ENCODE measurements at regions not wholly inside any gene's neighbourhood (a gene's known extent, or its start where the extent isn't known, plus 50 kb on each side); places are given as distances from the start of the nearest gene placed in this dataset.

DNA sequence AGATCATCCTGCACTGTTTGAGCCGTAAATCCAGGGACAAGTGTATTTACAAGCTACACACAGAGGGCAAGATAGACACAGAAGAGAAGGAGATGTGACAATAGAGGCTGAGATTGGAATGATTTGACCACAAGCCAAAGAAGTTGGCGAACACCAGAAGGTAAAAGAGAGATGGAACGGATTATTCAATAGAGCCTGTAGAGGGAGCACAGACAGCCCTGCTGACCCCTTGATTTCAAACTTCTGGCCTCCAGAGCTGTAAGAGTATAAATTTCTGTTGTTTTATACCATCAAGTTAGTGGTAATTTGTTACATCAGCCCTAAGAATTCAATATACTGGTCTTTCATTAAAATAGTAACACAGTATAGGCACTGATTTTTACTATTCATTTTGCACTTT lies 447.8 kb downstream of the FAT4 start (continued):
- TF ChIP-seq, protein P1, sequence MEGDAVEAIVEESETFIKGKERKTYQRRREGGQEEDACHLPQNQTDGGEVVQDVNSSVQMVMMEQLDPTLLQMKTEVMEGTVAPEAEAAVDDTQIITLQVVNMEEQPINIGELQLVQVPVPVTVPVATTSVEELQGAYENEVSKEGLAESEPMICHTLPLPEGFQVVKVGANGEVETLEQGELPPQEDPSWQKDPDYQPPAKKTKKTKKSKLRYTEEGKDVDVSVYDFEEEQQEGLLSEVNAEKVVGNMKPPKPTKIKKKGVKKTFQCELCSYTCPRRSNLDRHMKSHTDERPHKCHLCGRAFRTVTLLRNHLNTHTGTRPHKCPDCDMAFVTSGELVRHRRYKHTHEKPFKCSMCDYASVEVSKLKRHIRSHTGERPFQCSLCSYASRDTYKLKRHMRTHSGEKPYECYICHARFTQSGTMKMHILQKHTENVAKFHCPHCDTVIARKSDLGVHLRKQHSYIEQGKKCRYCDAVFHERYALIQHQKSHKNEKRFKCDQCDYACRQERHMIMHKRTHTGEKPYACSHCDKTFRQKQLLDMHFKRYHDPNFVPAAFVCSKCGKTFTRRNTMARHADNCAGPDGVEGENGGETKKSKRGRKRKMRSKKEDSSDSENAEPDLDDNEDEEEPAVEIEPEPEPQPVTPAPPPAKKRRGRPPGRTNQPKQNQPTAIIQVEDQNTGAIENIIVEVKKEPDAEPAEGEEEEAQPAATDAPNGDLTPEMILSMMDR (IDR thresholded peaks at IDR 0.05 in 2 of 3, conservative IDR thresholded peaks at IDR 0.05 in 1 of 3; ENCODE audit: control insufficient read depth in 2 of 3, extremely low read depth in 1 of 3, insufficient read depth in 1 of 3, low read depth in 3 of 3, low read length in 3 of 3), result no peak
- TF ChIP-seq E2F8 (IDR thresholded peaks at IDR 0.05; ENCODE audit: low read depth, partially characterized antibody) (no peak), YY1 (IDR thresholded peaks at IDR 0.05; ENCODE audit: low read depth, low read length) (no peak), EP300 (IDR thresholded peaks at IDR 0.05; ENCODE audit: borderline replicate concordance in 1 of 2, control insufficient read depth in 1 of 2, low read depth in 2 of 2, low read length in 2 of 2) (no peak)
- TF ChIP-seq, protein P2, sequence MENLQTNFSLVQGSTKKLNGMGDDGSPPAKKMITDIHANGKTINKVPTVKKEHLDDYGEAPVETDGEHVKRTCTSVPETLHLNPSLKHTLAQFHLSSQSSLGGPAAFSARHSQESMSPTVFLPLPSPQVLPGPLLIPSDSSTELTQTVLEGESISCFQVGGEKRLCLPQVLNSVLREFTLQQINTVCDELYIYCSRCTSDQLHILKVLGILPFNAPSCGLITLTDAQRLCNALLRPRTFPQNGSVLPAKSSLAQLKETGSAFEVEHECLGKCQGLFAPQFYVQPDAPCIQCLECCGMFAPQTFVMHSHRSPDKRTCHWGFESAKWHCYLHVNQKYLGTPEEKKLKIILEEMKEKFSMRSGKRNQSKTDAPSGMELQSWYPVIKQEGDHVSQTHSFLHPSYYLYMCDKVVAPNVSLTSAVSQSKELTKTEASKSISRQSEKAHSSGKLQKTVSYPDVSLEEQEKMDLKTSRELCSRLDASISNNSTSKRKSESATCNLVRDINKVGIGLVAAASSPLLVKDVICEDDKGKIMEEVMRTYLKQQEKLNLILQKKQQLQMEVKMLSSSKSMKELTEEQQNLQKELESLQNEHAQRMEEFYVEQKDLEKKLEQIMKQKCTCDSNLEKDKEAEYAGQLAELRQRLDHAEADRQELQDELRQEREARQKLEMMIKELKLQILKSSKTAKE (IDR thresholded peaks at IDR 0.05; ENCODE audit: low read depth, poor library complexity, severe bottlenecking), result no peak

DNA sequence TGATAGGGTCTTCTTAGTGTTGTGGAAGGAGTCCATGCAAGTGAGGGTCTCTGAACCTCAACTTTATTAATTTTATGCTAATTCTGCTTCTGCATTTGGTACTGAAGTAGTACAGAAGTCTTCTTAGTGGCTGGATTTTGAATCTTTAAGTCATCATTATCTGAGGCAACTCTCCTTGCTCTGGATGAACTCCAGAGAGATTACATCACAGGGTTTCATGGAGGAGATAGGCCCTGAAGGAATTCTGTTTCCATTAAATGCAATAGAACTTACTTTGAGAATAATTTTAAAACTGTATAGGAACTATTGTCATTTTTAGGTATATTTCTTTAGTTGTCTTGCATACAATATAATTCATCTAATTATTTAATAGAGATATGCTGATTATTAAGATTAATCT lies 451.2 kb downstream of the FAT4 start:
- ChIA-PET POLR2A (no interaction called here), SMC1A (ENCODE audit: uncharacterized antibody, unreplicated experiment) (no interaction called here), CTCF (no interaction called here), RAD21 (ENCODE audit: unreplicated experiment) (no interaction called here)
- intact Hi-C loops (cut with micrococcal nuclease; ENCODE audit: unreplicated experiment) (no loop called here), in situ Hi-C loops (cut with MboI) (no loop called here)
- Histone ChIP-seq H3K9ac (ENCODE audit: control insufficient read depth, insufficient read depth, low read length) (no peak overlapping the region), H2AFZ (ENCODE audit: control insufficient read depth, low read depth, low read length) (no peak overlapping the region), H3K4me1 (ENCODE audit: control insufficient read depth, insufficient read depth, low read length) (no peaks in the 10 kb centered on the region), H3K4me2 (ENCODE audit: control insufficient read depth, insufficient read depth) (no peak overlapping the region), H3K79me2 (ENCODE audit: control insufficient read depth, insufficient read depth, low read length) (no peaks in the 10 kb centered on the region), H3K27ac (ENCODE audit: control insufficient read depth, insufficient read depth) (no peak overlapping the region), H3K36me3 (ENCODE audit: control insufficient read depth in 2 of 2, insufficient read depth in 2 of 2, low read length in 1 of 2) (no peaks in the 10 kb centered on the region), H3K27me3 (replicated peaks in 1 of 2; ENCODE audit: control insufficient read depth in 2 of 2, insufficient read depth in 2 of 2, low read length in 1 of 2) (no peaks in the 10 kb centered on the region), H4K20me1 (ENCODE audit: control insufficient read depth, insufficient read depth) (no peaks in the 10 kb centered on the region), H3K9me3 (replicated peaks; ENCODE audit: control insufficient read depth, insufficient read depth, low read length) (no peaks in the 10 kb centered on the region), H3K4me3 (no peak overlapping the region)
- no peak for ATAC-seq
- BruUV-seq (replicated peaks), result no TSS peak
- no peak for FAIRE-seq
- no peak for TF ChIP-seq JUND (IDR thresholded peaks at IDR 0.05; ENCODE audit: low read depth, low read length)
- DNase-seq (ENCODE audit: low read depth, low spot score), result no peak
